Fibroblast of pulmonary artery (primary cell): ENCODE measurements at regions not wholly inside any gene's neighbourhood (a gene's known extent, or its start where the extent isn't known, plus 50 kb on each side); places are given as distances from the start of the nearest gene placed in this dataset.
"Not testable (repeated sequence)": the region's sequence is repeated elsewhere in the genome, so short reads cannot be mapped to it uniquely, and the experiment has no call there.

ENCODE experiments used
- DNase-seq: peaks from one replicate; pipeline ENCODE4 v3.0.0-alpha.2; 2010; ENCODE audit warnings: low read depth
- H3K4me3 ChIP-seq: replicated peaks from 2 replicates; pipeline ENCODE4 v1.5.1; 2011; ENCODE audit warnings: low read depth, mild to moderate bottlenecking, control low read depth, low read length, moderate library complexity
- TF ChIP-seq, protein P1 (sequence below): IDR thresholded peaks from 2 replicates; pipeline ENCODE4 v1.5.1; 2011; ENCODE audit warnings: mild to moderate bottlenecking, control low read depth, low read length, inconsistent platforms; ENCODE audit errors: missing control alignments

DNA sequence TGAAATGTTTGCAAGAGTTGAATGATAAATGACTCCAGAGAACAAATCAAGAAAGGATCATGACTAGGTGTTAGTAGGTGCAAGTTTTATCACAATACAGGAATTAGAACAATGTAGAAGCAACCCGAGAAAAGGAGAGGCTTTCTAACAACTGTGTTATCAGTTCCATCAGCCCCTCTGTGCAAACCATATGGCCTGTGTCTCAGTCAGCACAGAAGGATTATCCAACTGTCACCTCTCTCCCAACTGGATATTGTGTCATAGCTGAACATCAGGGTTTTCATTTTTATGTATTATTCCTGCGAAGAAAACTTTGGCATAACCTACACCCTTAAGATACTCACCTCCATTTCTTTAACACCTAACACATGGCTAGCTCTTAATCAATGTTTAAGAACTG lies 321.6 kb upstream of the RND3 start:
- no peak overlapping the region for H3K4me3 ChIP-seq
- TF ChIP-seq, protein P1, sequence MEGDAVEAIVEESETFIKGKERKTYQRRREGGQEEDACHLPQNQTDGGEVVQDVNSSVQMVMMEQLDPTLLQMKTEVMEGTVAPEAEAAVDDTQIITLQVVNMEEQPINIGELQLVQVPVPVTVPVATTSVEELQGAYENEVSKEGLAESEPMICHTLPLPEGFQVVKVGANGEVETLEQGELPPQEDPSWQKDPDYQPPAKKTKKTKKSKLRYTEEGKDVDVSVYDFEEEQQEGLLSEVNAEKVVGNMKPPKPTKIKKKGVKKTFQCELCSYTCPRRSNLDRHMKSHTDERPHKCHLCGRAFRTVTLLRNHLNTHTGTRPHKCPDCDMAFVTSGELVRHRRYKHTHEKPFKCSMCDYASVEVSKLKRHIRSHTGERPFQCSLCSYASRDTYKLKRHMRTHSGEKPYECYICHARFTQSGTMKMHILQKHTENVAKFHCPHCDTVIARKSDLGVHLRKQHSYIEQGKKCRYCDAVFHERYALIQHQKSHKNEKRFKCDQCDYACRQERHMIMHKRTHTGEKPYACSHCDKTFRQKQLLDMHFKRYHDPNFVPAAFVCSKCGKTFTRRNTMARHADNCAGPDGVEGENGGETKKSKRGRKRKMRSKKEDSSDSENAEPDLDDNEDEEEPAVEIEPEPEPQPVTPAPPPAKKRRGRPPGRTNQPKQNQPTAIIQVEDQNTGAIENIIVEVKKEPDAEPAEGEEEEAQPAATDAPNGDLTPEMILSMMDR, result no peak

DNA sequence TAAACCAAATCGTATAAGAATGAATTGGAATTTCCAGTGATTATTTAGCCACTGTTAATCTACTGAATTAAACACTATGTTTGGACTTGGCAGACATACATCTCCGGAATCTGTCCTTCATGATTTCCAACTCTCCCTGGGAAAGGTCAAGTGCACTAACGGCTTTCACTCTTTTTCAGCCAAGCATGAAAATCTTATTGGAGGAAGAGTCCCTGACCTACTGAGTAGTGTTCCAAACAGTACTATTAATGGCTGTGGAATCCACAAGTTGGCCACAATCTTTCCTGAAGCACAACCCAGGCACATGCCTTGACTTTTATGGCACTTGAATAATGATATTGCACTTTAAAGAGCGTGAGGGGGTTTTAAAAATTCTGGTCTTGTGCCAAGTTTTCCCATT lies 318.9 kb upstream of the RND3 start:
- TF ChIP-seq, protein P1, result no peak
- DNase-seq, result no peak
- H3K4me3 ChIP-seq, result no peak overlapping the region

More for the DNA sequence above, 321.6 kb upstream of the RND3 start:
- DNase-seq, result no peak

GRCh38 chr2:150803689-150804398 lies 316.4 kb upstream of the RND3 start:
- TF ChIP-seq, protein P1, result no peak
- no peak overlapping the region for H3K4me3 ChIP-seq

DNA sequence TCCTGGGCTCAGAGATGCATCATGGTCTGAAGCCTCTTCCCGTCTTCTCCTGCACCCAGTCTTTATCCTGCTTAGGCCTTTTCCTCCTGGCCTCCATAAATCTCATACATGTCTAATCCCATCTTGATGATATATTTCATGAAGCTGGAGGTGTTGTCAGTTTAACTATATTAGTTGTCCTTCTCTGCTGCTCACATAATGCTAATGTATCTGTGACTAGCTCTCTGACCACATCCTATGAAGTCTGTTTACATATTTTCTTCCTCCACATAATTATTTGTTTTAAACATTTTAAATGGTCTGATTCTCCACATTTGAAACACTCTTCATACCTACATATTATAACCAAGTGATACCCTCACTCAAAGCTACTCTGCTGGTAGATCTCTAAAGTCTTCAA lies 315.2 kb upstream of the RND3 start:
- no peak for DNase-seq
- TF ChIP-seq, protein P1, result no peak
- no peak overlapping the region for H3K4me3 ChIP-seq

More at GRCh38 chr2:150803689-150804398, 316.4 kb upstream of the RND3 start:
- no peak for DNase-seq

GRCh38 chr2:150796236-150796635 lies 308.8 kb upstream of the RND3 start:
- not testable (repeated sequence) for DNase-seq

GRCh38 chr2:150792780-150793300 lies 305.4 kb upstream of the RND3 start:
- TF ChIP-seq, protein P1, result no peak
- H3K4me3 ChIP-seq, result no peak overlapping the region
- DNase-seq, result no peak

More at GRCh38 chr2:150796236-150796635, 308.8 kb upstream of the RND3 start:
- not testable (repeated sequence) for H3K4me3 ChIP-seq

DNA sequence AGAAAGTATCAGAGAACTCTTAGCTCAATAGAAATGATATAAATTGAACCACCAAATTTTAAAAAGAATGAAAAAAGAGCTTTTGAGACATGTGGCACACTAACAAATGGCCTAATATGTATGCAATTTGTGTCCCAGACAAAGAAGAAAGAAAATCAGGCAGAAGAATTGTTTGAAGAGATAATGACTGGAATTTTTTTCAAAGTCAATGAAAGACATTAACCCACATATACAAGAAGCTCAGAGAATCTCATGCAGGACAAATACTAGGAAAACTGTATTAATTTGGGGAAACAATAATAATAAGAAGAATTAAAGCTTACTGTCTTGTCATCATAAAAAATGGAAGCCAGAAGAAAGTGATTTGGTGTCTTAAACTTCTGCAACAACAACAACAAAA lies 304.1 kb upstream of the RND3 start:
- H3K4me3 ChIP-seq, result no peak overlapping the region
- DNase-seq, result no peak
- TF ChIP-seq, protein P1, result no peak
